GM23338 (cell line): ENCODE measurements at regions not wholly inside any gene's neighbourhood (a gene's known extent, or its start where the extent isn't known, plus 50 kb on each side); places are given as distances from the start of the nearest gene placed in this dataset.

Experiments used
- ATAC-seq: fragments of 200-7000 bp; cut with Tn5 transposase; 3 replicates; pipeline ENCODE4 v1.9.1; 2020
- DNase-seq: peaks from one replicate; pipeline ENCODE4 v3.0.0-alpha.2; 2015; ENCODE audit warnings: low spot score
- H2AFZ ChIP-seq: fragments of 200-600 bp; sonication (generic); 2 replicates; pipeline ENCODE4 v1.8.0; 2016; ENCODE audit warnings: antibody characterized with exemption, mild to moderate bottlenecking, moderate library complexity
- H3F3A ChIP-seq: fragments of 200-600 bp; sonication (generic); replicated peaks from 2 replicates; pipeline ENCODE4 v1.8.0; 2017; ENCODE audit warnings: antibody characterized with exemption, mixed run types, low read depth
- H3K27ac ChIP-seq: fragments of 200-600 bp; sonication (generic); 2 replicates; pipeline ENCODE4 v1.6.1; 2016; ENCODE audit warnings: low read depth
- H3K27me3 ChIP-seq: fragments of 200-600 bp; sonication (generic); 2 replicates; pipeline ENCODE4 v1.8.0; 2016; ENCODE audit warnings: mild to moderate bottlenecking, mixed run types, moderate library complexity; ENCODE audit not compliant: insufficient read depth
- H3K36me3 ChIP-seq: fragments of 200-600 bp; sonication (generic); 2 replicates; pipeline ENCODE4 v1.8.0; 2016; ENCODE audit warnings: mild to moderate bottlenecking; ENCODE audit not compliant: insufficient read depth
- H3K4me1 ChIP-seq: fragments of 200-600 bp; sonication (generic); 2 replicates; pipeline ENCODE4 v1.8.0; 2016; ENCODE audit warnings: mild to moderate bottlenecking, moderate library complexity; ENCODE audit not compliant: insufficient read depth
- H3K4me2 ChIP-seq: fragments of 200-600 bp; sonication (generic); 2 replicates; pipeline ENCODE4 v1.7.1; 2017; ENCODE audit warnings: mixed run types
- H3K4me3 ChIP-seq: fragments of 200-600 bp; sonication (generic); 2 replicates; pipeline ENCODE4 v1.6.1; 2016; ENCODE audit warnings: mixed run types
- H3K79me2 ChIP-seq: fragments of 200-600 bp; sonication (generic); replicated peaks from 2 replicates; pipeline ENCODE4 v1.8.0; 2017; ENCODE audit warnings: mild to moderate bottlenecking; ENCODE audit not compliant: insufficient read depth
- H3K9me2 ChIP-seq: fragments of 200-600 bp; sonication (generic); 2 replicates; pipeline ENCODE4 v1.8.0; 2017; ENCODE audit not compliant: insufficient read depth
- H4K20me1 ChIP-seq: fragments of 200-600 bp; sonication (generic); replicated peaks from 2 replicates; pipeline ENCODE4 v1.8.0; 2017; ENCODE audit warnings: mild to moderate bottlenecking; ENCODE audit not compliant: insufficient read depth
- H3K27ac Mint-ChIP-seq: 2 replicates; pipeline ENCODE4 v1.8.0; 2020; ENCODE audit warnings: inconsistent platforms, mild to moderate bottlenecking, moderate library complexity, mixed read lengths
- H3K27me3 Mint-ChIP-seq: 3 replicates; pipeline ENCODE4 v1.8.0; 2022; ENCODE audit warnings: low read depth, mild to moderate bottlenecking, moderate library complexity, mixed read lengths, inconsistent platforms; ENCODE audit not compliant: insufficient read depth, poor library complexity
- H3K36me3 Mint-ChIP-seq: 3 replicates; pipeline ENCODE4 v1.8.0; 2021; ENCODE audit warnings: low read depth, mild to moderate bottlenecking, inconsistent platforms, moderate library complexity, mixed read lengths
- H3K4me1 Mint-ChIP-seq: 3 replicates; pipeline ENCODE4 v1.8.0; 2020; ENCODE audit warnings: mild to moderate bottlenecking, inconsistent platforms, mixed read lengths
- H3K4me3 Mint-ChIP-seq: 3 replicates; pipeline ENCODE4 v1.8.0; 2021; ENCODE audit warnings: moderate library complexity, mild to moderate bottlenecking, inconsistent platforms, mixed read lengths
- H3K9me3 Mint-ChIP-seq: 3 replicates; pipeline ENCODE4 v1.8.0; 2020; ENCODE audit warnings: moderate library complexity, mild to moderate bottlenecking, inconsistent platforms, mixed read lengths
- EZH2 ChIP-seq: fragments of 200-600 bp; sonication (generic); IDR thresholded peaks from one replicate; pipeline ENCODE4 v1.8.0; 2017; ENCODE audit warnings: antibody characterized with exemption, mild to moderate bottlenecking, low read depth; ENCODE audit not compliant: unreplicated experiment
- POLR2AphosphoS5 ChIP-seq: IDR thresholded peaks from 2 replicates; pipeline ENCODE4 v1.6.1; 2016; ENCODE audit warnings: antibody characterized with exemption, low read depth
- STAT1 ChIP-seq: IDR thresholded peaks from one replicate; pipeline ENCODE4 v1.6.1; 2016; ENCODE audit warnings: antibody characterized with exemption; ENCODE audit not compliant: unreplicated experiment
- TF ChIP-seq, protein P1 (sequence below): fragments of 250-450 bp; sonication (Bioruptor Pico); IDR thresholded peaks from 2 replicates; pipeline ENCODE4 v1.5.0; 2020; ENCODE audit warnings: mild to moderate bottlenecking, moderate library complexity
- TF ChIP-seq, protein P2 (sequence below), 2 experiments: fragments of 200-600 bp in 1 of 2; sonication (generic) in 1 of 2; conservative IDR thresholded peaks; 2 replicates each; pipeline versions ENCODE4 v1.5.1 to v1.6.1; 2016 to 2017; ENCODE audit warnings: antibody characterized with exemption in 2 of 2, low read depth in 2 of 2, mild to moderate bottlenecking in 2 of 2, moderate library complexity in 1 of 2

DNA sequence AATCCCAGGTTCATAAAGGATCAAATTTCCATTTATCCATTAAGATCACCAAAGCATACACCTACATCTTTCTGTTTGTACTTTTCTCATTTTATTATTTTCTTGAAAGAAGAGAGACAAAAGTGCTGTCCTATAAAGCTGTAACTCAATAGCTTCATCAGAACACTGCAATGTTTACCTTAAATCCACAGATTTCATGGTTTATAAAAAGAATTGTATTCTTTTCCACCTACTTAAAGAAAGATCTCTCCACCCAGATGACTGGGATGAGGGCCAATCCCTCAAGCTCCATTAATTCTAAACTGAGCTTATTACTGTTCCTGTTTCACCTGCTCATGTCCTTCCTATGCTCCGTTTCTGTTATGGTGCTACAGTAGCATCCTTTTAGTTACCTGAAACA is 470.6 kb downstream of the BCAT1 start (continued):
- TF ChIP-seq, protein P1, sequence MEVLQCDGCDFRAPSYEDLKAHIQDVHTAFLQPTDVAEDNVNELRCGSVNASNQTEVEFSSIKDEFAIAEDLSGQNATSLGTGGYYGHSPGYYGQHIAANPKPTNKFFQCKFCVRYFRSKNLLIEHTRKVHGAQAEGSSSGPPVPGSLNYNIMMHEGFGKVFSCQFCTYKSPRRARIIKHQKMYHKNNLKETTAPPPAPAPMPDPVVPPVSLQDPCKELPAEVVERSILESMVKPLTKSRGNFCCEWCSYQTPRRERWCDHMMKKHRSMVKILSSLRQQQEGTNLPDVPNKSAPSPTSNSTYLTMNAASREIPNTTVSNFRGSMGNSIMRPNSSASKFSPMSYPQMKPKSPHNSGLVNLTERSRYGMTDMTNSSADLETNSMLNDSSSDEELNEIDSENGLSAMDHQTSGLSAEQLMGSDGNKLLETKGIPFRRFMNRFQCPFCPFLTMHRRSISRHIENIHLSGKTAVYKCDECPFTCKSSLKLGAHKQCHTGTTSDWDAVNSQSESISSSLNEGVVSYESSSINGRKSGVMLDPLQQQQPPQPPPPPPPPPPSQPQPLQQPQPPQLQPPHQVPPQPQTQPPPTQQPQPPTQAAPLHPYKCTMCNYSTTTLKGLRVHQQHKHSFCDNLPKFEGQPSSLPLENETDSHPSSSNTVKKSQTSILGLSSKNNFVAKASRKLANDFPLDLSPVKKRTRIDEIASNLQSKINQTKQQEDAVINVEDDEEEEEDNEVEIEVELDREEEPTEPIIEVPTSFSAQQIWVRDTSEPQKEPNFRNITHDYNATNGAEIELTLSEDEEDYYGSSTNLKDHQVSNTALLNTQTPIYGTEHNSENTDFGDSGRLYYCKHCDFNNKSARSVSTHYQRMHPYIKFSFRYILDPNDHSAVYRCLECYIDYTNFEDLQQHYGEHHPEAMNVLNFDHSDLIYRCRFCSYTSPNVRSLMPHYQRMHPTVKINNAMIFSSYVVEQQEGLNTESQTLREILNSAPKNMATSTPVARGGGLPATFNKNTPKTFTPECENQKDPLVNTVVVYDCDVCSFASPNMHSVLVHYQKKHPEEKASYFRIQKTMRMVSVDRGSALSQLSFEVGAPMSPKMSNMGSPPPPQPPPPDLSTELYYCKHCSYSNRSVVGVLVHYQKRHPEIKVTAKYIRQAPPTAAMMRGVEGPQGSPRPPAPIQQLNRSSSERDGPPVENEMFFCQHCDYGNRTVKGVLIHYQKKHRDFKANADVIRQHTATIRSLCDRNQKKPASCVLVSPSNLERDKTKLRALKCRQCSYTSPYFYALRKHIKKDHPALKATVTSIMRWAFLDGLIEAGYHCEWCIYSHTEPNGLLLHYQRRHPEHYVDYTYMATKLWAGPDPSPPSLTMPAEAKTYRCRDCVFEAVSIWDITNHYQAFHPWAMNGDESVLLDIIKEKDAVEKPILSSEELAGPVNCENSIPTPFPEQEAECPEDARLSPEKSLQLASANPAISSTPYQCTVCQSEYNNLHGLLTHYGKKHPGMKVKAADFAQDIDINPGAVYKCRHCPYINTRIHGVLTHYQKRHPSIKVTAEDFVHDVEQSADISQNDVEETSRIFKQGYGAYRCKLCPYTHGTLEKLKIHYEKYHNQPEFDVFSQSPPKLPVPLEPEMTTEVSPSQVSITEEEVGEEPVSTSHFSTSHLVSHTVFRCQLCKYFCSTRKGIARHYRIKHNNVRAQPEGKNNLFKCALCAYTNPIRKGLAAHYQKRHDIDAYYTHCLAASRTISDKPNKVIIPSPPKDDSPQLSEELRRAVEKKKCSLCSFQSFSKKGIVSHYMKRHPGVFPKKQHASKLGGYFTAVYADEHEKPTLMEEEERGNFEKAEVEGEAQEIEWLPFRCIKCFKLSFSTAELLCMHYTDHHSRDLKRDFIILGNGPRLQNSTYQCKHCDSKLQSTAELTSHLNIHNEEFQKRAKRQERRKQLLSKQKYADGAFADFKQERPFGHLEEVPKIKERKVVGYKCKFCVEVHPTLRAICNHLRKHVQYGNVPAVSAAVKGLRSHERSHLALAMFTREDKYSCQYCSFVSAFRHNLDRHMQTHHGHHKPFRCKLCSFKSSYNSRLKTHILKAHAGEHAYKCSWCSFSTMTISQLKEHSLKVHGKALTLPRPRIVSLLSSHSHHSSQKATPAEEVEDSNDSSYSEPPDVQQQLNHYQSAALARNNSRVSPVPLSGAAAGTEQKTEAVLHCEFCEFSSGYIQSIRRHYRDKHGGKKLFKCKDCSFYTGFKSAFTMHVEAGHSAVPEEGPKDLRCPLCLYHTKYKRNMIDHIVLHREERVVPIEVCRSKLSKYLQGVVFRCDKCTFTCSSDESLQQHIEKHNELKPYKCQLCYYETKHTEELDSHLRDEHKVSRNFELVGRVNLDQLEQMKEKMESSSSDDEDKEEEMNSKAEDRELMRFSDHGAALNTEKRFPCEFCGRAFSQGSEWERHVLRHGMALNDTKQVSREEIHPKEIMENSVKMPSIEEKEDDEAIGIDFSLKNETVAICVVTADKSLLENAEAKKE (CRISPR knock-in tag): no peak
- no peak for TF ChIP-seq POLR2AphosphoS5
- TF ChIP-seq, protein P2, sequence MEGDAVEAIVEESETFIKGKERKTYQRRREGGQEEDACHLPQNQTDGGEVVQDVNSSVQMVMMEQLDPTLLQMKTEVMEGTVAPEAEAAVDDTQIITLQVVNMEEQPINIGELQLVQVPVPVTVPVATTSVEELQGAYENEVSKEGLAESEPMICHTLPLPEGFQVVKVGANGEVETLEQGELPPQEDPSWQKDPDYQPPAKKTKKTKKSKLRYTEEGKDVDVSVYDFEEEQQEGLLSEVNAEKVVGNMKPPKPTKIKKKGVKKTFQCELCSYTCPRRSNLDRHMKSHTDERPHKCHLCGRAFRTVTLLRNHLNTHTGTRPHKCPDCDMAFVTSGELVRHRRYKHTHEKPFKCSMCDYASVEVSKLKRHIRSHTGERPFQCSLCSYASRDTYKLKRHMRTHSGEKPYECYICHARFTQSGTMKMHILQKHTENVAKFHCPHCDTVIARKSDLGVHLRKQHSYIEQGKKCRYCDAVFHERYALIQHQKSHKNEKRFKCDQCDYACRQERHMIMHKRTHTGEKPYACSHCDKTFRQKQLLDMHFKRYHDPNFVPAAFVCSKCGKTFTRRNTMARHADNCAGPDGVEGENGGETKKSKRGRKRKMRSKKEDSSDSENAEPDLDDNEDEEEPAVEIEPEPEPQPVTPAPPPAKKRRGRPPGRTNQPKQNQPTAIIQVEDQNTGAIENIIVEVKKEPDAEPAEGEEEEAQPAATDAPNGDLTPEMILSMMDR (conservative IDR thresholded peaks at IDR 0.05; ENCODE audit: low read depth in 2 of 2): no peak
- no peak for TF ChIP-seq EZH2
- TF ChIP-seq STAT1: no peak

DNA sequence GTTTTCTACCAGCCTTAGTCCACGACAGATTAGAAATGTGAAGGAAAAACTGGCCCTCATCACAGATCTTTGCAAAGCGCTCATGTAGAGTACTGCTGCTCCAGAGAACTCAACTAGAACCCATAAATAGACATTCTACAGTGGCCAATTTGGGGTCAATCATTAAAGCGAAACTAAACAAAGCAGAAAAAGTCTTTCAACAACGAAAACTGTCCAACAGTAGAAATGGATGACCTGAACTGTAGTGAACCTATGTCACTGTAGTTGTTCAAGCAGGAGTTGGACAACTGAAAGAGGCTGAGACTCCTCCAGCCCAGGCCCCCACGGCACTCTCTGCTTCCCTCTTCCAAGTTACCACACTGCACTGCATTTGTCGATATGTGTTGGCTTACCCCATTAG is 472.6 kb downstream of the BCAT1 start:
- H3K9me2 ChIP-seq: no peaks in the 10 kb centered on the region
- H3K79me2 ChIP-seq: no peaks in the 10 kb centered on the region
- no peak overlapping the region for H3K27ac Mint-ChIP-seq
- H4K20me1 ChIP-seq: no peaks in the 10 kb centered on the region
- no peaks in the 10 kb centered on the region for H3F3A ChIP-seq
- peaks cover 15% of the 10 kb centered on the region for H3K4me1 Mint-ChIP-seq
- no peak overlapping the region for H3K4me3 ChIP-seq
- peaks cover 9% of the 10 kb centered on the region; the same call in 1 of the 2 replicates for H3K4me1 ChIP-seq
- no peaks in the 10 kb centered on the region for H3K27me3 ChIP-seq
- H3K9me3 Mint-ChIP-seq: no peaks in the 10 kb centered on the region
- ATAC-seq (no peak), DNase-seq (no peak)
- H3K4me2 ChIP-seq: no peak overlapping the region
- no peaks in the 10 kb centered on the region for H3K27me3 Mint-ChIP-seq
- H2AFZ ChIP-seq: no peak overlapping the region
- H3K4me3 Mint-ChIP-seq: no peak overlapping the region
- TF ChIP-seq, protein P1 (CRISPR knock-in tag): no peak
- TF ChIP-seq POLR2AphosphoS5 (no peak), EZH2 (no peak)
- no peak overlapping the region for H3K27ac ChIP-seq
- H3K36me3 Mint-ChIP-seq: no peaks in the 10 kb centered on the region
- H3K36me3 ChIP-seq: no peaks in the 10 kb centered on the region
